HG02798 (cell line): ENCODE measurements at regions not wholly inside any gene's neighbourhood (a gene's known extent, or its start where the extent isn't known, plus 50 kb on each side); places are given as distances from the start of the nearest gene placed in this dataset.
"Not testable (repeated sequence)": the region's sequence is repeated elsewhere in the genome, so short reads cannot be mapped to it uniquely, and the experiment has no call there.

ENCODE experiments used
- ATAC-seq: cut with Tn5 transposase; IDR thresholded peaks from one replicate; pipeline ENCODE4 v1.9.1; 2021; ENCODE audit warnings: mild to moderate bottlenecking; ENCODE audit not compliant: unreplicated experiment, poor library complexity

DNA sequence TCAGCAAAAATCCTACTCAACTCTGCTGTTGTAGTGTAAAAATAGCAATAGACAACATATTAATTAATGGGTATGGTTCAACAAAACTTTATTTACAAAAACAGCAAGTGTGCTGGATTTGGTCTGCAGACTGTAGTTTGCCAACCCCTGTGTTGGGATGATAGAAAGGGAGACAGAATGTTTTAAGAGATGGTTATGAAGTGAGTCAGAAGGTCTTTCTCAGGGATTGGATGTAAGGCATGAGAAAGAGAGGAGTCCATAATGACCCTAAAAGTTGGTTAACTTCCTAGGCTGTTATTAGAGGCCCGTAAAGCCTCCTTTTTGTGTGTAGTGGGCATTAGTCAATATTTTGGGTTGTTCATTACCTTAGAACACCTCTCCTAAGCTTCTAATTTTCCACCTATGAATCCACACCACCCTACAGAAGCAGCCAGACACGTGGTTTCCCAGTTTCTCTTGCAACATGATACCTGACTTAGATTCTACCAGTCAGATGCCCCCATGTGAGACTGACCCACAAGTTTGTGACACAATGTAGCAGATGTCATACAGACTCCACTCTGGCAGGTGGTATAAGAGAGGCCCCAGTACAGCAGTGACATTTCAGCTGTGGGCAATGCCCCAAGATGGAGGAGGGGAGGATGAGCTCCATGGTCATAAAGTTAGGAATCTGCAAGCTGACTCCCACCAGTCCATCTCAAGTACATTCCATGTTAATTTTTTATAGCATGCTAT is 1015.6 kb downstream of the KCNMA1 start:
- no peak for ATAC-seq

DNA sequence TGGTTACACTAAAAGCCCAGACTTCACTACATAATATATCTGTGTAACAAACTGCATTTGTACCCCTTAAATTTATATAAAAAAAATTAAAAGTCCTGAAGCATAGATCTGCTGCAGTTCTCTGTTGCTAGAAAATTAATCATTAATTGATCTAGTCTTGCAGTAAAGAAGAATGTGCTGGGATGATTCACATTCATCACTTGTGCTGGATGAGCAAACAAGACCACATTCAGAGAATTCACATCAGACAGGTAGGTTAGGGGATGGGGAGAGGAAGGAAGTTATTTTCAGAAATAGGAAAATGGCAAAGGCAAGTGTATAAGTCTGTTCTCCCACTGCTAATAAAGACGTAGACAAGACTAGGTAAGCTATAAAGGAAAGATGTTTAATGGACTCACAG is 1019.0 kb downstream of the KCNMA1 start:
- ATAC-seq: no peak

GRCh38 chr10:76618171-76618570 is 1019.4 kb downstream of the KCNMA1 start:
- ATAC-seq: no peak

- ATAC-seq: not testable (repeated sequence)
Measured at GRCh38 chr10:76616666-76617065, 1020.9 kb downstream of the KCNMA1 start.

DNA sequence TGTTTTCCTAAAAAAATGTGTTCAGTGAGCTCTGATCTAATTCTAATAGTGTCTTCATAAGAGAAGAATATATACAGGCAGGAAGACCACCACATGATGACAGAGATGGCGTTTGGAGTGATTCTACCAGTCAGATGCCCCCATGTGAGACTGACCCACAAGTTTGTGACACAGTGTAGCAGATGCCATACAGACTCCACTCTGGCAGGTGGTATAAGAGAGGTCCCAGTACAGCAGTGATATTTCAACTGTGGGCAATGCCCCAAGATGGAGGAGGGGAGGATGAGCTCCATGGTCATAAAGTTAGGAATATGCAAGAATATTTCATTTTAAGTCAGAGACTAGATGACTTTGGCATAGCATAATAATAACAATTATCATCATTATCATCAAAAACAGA is 1022.6 kb downstream of the KCNMA1 start:
- ATAC-seq: no peak
